ENCODE measurements at regions not wholly inside any gene's neighbourhood (a gene's known extent, or its start where the extent isn't known, plus 50 kb on each side); places are given as distances from the start of the nearest gene placed in this dataset.

DNA sequence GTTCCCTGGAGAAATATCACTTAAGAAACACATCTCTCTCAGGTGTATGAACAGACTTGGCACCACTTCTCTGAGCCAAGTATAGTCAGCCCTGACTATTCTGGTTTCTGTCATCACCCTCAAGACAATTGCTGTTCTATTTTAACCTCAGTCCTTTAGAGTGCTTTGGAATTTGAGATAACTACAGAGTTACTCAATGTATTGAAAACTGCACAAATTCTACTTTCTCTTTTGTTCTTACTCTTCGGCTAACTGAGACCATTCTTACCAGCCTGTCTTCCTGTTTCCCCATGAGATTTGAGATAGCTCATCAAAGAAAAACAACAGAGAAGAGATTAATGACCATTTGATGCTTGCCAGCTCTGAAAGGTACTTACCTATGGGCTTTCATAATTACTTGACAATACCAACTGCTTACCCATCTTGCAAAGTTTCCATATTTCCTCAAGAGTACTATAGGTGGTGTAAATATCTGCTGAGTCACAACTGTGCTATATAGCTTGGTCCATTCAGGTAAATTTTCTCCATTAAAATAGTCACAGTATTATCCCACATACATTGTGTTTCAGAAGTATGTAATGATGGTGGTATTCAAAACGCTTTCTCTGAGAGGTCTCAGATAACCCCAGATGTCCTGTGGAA is 467.5 kb upstream of the CHST9 start:
- Mint-ChIP-seq H3K36me3 (ENCODE audit: low read depth) (no peaks in the 10 kb centered on the region), H3K4me3 (no peak overlapping the region), H3K27ac (no peak overlapping the region), H3K4me1 (ENCODE audit: low read depth) (no peaks in the 10 kb centered on the region), H3K9me3 (peaks cover 2% of the 10 kb centered on the region), H3K27me3 (no peaks in the 10 kb centered on the region)
- no peak for DNase-seq
- intact Hi-C loops (cut with micrococcal nuclease) = no loop called here
- CTCF ChIA-PET = no interaction called here
- POLR2A ChIA-PET = no interaction called here
- ATAC-seq = no peak
- TF ChIP-seq, protein P1, sequence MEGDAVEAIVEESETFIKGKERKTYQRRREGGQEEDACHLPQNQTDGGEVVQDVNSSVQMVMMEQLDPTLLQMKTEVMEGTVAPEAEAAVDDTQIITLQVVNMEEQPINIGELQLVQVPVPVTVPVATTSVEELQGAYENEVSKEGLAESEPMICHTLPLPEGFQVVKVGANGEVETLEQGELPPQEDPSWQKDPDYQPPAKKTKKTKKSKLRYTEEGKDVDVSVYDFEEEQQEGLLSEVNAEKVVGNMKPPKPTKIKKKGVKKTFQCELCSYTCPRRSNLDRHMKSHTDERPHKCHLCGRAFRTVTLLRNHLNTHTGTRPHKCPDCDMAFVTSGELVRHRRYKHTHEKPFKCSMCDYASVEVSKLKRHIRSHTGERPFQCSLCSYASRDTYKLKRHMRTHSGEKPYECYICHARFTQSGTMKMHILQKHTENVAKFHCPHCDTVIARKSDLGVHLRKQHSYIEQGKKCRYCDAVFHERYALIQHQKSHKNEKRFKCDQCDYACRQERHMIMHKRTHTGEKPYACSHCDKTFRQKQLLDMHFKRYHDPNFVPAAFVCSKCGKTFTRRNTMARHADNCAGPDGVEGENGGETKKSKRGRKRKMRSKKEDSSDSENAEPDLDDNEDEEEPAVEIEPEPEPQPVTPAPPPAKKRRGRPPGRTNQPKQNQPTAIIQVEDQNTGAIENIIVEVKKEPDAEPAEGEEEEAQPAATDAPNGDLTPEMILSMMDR (IDR thresholded peaks at IDR 0.05) = no peak

DNA sequence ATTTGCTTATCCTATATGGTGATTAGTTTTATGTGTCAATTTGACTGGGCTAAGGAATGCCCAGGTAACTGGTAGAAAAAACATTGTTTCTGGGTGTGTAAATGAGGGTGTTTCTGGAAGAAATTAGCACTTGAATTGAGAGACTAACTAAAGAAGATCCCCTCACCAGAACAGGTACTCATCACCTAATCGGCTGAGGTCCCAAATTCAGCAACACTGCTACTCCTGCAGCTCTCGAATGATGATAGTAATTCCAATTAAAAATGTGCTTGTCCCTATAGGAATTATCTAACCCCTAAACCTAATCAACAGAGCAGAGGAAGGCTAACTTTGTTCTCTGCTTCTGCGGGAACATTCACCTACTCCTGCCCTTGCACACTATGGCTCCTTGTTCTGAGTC is 464.5 kb upstream of the CHST9 start:
- Mint-ChIP-seq H3K9me3 (peaks cover 2% of the 10 kb centered on the region), H3K4me1 (ENCODE audit: low read depth) (no peaks in the 10 kb centered on the region), H3K27ac (no peak overlapping the region), H3K36me3 (ENCODE audit: low read depth) (no peaks in the 10 kb centered on the region), H3K27me3 (no peaks in the 10 kb centered on the region), H3K4me3 (no peak overlapping the region)
- POLR2A ChIA-PET = no interaction called here
- TF ChIP-seq, protein P1 (IDR thresholded peaks at IDR 0.05) = no peak
- ATAC-seq (no peak), DNase-seq (no peak)
- intact Hi-C loops (cut with micrococcal nuclease) = no loop called here
- CTCF ChIA-PET = no interaction called here

DNA sequence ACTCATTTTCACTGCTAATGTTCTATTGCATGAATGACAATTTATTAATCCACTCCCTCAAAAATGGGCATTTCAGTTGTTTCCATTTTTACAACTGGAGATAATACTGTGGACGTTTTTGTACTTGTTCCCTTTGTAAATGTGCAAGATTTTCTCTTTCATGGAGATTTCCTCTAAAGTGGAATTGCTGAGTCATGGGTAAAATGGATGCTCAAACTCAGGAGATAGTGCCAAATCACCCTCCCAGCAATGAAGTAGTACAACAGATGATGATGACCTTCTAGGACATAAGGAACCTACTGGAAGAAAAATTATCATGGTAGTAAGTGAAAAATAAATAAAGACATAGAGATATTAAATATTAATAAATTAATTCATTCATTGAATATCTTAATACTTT is 460.8 kb upstream of the CHST9 start:
- H3K27ac Mint-ChIP-seq = no peak overlapping the region
- no peaks in the 10 kb centered on the region for H3K4me1 Mint-ChIP-seq (ENCODE audit: low read depth)
- DNase-seq = no peak
- ChIA-PET CTCF (no interaction called here), POLR2A (no interaction called here)
- no peak overlapping the region for H3K4me3 Mint-ChIP-seq
- no peaks in the 10 kb centered on the region for H3K36me3 Mint-ChIP-seq (ENCODE audit: low read depth)
- intact Hi-C loops (cut with micrococcal nuclease) = no loop called here
- ATAC-seq = no peak
- H3K9me3 Mint-ChIP-seq = peaks cover 2% of the 10 kb centered on the region
- no peaks in the 10 kb centered on the region for H3K27me3 Mint-ChIP-seq
- TF ChIP-seq, protein P1 (IDR thresholded peaks at IDR 0.05) = no peak

DNA sequence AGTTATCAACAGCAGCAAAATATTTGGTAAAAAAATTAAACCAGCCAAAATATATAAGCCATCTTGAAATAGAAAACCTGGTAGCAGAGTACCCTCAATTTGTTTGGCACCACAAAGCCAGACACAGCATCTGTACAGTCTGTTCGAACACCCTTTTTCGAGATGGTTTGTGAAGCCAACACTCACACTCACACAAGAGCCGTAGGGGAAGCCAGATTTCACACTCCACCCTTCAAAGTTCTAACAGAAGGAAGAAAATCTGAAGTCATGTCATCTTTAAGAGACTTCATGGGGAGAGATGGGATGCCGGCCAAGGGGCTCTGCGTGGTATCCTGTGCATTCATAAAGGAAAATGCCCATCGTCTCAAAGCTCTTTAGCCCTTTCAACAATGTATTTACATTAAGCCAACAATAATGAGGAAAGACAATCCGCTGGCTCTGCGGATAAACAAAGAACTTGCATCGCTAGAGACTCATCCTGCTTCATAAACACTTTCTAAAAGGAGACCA is 451.5 kb upstream of the CHST9 start:
- ChIA-PET POLR2A (no interaction called here), CTCF (no interaction called here)
- H3K27ac Mint-ChIP-seq = no peak overlapping the region
- no peak for ATAC-seq
- no peaks in the 10 kb centered on the region for H3K9me3 Mint-ChIP-seq
- TF ChIP-seq, protein P1 (IDR thresholded peaks at IDR 0.05) = no peak
- DNase-seq = no peak
- H3K27me3 Mint-ChIP-seq = no peaks in the 10 kb centered on the region
- intact Hi-C loops (cut with micrococcal nuclease) = no loop called here
- H3K4me1 Mint-ChIP-seq (ENCODE audit: low read depth) = no peaks in the 10 kb centered on the region
- H3K4me3 Mint-ChIP-seq = no peak overlapping the region
- no peaks in the 10 kb centered on the region for H3K36me3 Mint-ChIP-seq (ENCODE audit: low read depth)

DNA sequence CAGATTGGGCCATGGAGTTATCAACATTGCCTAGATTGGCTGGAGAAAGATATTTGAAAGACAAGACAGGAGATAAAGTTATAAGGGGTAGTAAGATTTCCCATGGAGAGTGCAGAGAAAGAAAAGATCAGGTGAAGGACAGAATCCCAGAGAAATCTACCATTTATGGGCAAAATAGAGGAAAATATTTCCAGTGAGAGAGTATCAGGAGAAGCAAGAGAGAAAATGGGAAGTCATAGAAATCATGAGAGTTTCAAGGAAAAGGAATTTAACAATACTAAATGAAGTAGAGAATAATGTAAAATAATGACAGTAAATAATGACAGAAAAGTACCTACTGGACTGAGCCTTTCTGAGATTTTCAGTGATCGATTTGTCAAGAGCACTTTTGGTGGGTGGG is 447.6 kb upstream of the CHST9 start:
- CTCF ChIA-PET = no interaction called here
- no peaks in the 10 kb centered on the region for H3K4me1 Mint-ChIP-seq (ENCODE audit: low read depth)
- no peak overlapping the region for H3K27ac Mint-ChIP-seq
- TF ChIP-seq, protein P1 (IDR thresholded peaks at IDR 0.05) = no peak
- no peaks in the 10 kb centered on the region for H3K9me3 Mint-ChIP-seq
- no peak for ATAC-seq
- H3K27me3 Mint-ChIP-seq = no peaks in the 10 kb centered on the region
- intact Hi-C loops (cut with micrococcal nuclease) = no loop called here
- no peak for DNase-seq
- H3K4me3 Mint-ChIP-seq = no peak overlapping the region
- POLR2A ChIA-PET = no interaction called here
- no peaks in the 10 kb centered on the region for H3K36me3 Mint-ChIP-seq (ENCODE audit: low read depth)

Data from activated CD8-positive, alpha-beta T cell treated with anti-CD3 and anti-CD28 coated beads for 36 hours (primary cell).